DMS79 (cell line): ENCODE measurements at regions not wholly inside any gene's neighbourhood (a gene's known extent, or its start where the extent isn't known, plus 50 kb on each side); places are given as distances from the start of the nearest gene placed in this dataset.

Experiments used
- DNase-seq: peaks from one replicate; lab custom pipeline; 2025; lab: John Stamatoyannopoulos, UW

- DNase-seq, result no peak
Observed at GRCh38 chr12:11946161-11946560, 124.6 kb upstream of the BCL2L14 start.

GRCh38 chr12:11947213-11947612 lies 123.5 kb upstream of the BCL2L14 start:
- DNase-seq, result no peak

- DNase-seq, result peak; percentile 85
Observed at GRCh38 chr12:11949738-11950411, 120.9 kb upstream of the BCL2L14 start.

GRCh38 chr12:11951209-11951608 lies 119.5 kb upstream of the BCL2L14 start:
- no peak for DNase-seq

GRCh38 chr12:11953523-11953922 lies 117.2 kb upstream of the BCL2L14 start:
- DNase-seq, result peak; percentile 92

GRCh38 chr12:11954181-11954580 lies 116.6 kb upstream of the BCL2L14 start:
- no peak for DNase-seq

GRCh38 chr12:11958221-11959091 lies 112.3 kb upstream of the BCL2L14 start:
- no peak for DNase-seq

GRCh38 chr12:11959117-11959823 lies 111.5 kb upstream of the BCL2L14 start:
- no peak for DNase-seq

- no peak for DNase-seq
Observed at GRCh38 chr12:11960646-11961045, 110.1 kb upstream of the BCL2L14 start.

GRCh38 chr12:11961686-11962085 lies 109.1 kb upstream of the BCL2L14 start:
- DNase-seq, result no peak

- DNase-seq, result no peak
Observed at GRCh38 chr12:11962860-11963259, 107.9 kb upstream of the BCL2L14 start.

- no peak for DNase-seq
Observed at GRCh38 chr12:11963841-11964471, 106.8 kb upstream of the BCL2L14 start.

- DNase-seq, result no peak
Observed at GRCh38 chr12:11965258-11965910, 105.4 kb upstream of the BCL2L14 start.

- no peak for DNase-seq
Observed at GRCh38 chr12:11967376-11968047, 103.2 kb upstream of the BCL2L14 start.

GRCh38 chr12:11968048-11968383 lies 102.7 kb upstream of the BCL2L14 start:
- DNase-seq, result no peak

GRCh38 chr12:11968516-11968915 lies 102.2 kb upstream of the BCL2L14 start:
- DNase-seq, result no peak

- DNase-seq, result no peak
Observed at GRCh38 chr12:11969437-11970154, 101.1 kb upstream of the BCL2L14 start.

GRCh38 chr12:11970155-11970520 lies 100.6 kb upstream of the BCL2L14 start:
- DNase-seq, result no peak

GRCh38 chr12:11973396-11973795 lies 97.3 kb upstream of the BCL2L14 start:
- no peak for DNase-seq

- no peak for DNase-seq
Observed at GRCh38 chr12:11976005-11976404, 94.7 kb upstream of the BCL2L14 start.
